ENCODE measurements at regions not wholly inside any gene's neighbourhood (a gene's known extent, or its start where the extent isn't known, plus 50 kb on each side); places are given as distances from the start of the nearest gene placed in this dataset.

GRCh38 chr4:106603471-106603870 is 234.9 kb upstream of the GIMD1 start:
- no peak for TF ChIP-seq CTCF (IDR thresholded peaks at IDR 0.05; ENCODE audit: low read depth, low read length)
- no peak overlapping the region for H3K4me3 ChIP-seq (ENCODE audit: low read depth, low read length)
- in situ Hi-C loops (cut with HindIII; ENCODE audit: low sequenced_read_pairs): no loop called here
- no peak for DNase-seq (ENCODE audit: low read depth, low spot score)

GRCh38 chr4:106602711-106603110 is 234.1 kb upstream of the GIMD1 start:
- DNase-seq (ENCODE audit: low read depth, low spot score): no peak
- in situ Hi-C loops (cut with HindIII; ENCODE audit: low sequenced_read_pairs): no loop called here
- H3K4me3 ChIP-seq (ENCODE audit: low read depth, low read length): no peak overlapping the region
- no peak for TF ChIP-seq CTCF (IDR thresholded peaks at IDR 0.05; ENCODE audit: low read depth, low read length)

GRCh38 chr4:106601519-106601918 is 232.9 kb upstream of the GIMD1 start:
- in situ Hi-C loops (cut with HindIII; ENCODE audit: low sequenced_read_pairs): no loop called here
- no peak for DNase-seq (ENCODE audit: low read depth, low spot score)
- no peak for TF ChIP-seq CTCF (IDR thresholded peaks at IDR 0.05; ENCODE audit: low read depth, low read length)
- no peak overlapping the region for H3K4me3 ChIP-seq (ENCODE audit: low read depth, low read length)

GRCh38 chr4:106595906-106596305 is 227.3 kb upstream of the GIMD1 start:
- no peak overlapping the region for H3K4me3 ChIP-seq (ENCODE audit: low read depth, low read length)
- in situ Hi-C loops (cut with HindIII; ENCODE audit: low sequenced_read_pairs): no loop called here
- DNase-seq (ENCODE audit: low read depth, low spot score): no peak
- no peak for TF ChIP-seq CTCF (IDR thresholded peaks at IDR 0.05; ENCODE audit: low read depth, low read length)

- TF ChIP-seq CTCF (IDR thresholded peaks at IDR 0.05; ENCODE audit: low read depth, low read length): no peak
- no peak overlapping the region for H3K4me3 ChIP-seq (ENCODE audit: low read depth, low read length)
- in situ Hi-C loops (cut with HindIII; ENCODE audit: low sequenced_read_pairs): no loop called here
- DNase-seq (ENCODE audit: low read depth, low spot score): no peak
Measured at GRCh38 chr4:106594291-106594952, 225.8 kb upstream of the GIMD1 start.

- no peak for TF ChIP-seq CTCF (IDR thresholded peaks at IDR 0.05; ENCODE audit: low read depth, low read length)
- no peak for DNase-seq (ENCODE audit: low read depth, low spot score)
- in situ Hi-C loops (cut with HindIII; ENCODE audit: low sequenced_read_pairs): no loop called here
- H3K4me3 ChIP-seq (ENCODE audit: low read depth, low read length): no peak overlapping the region
Measured at GRCh38 chr4:106588891-106589290, 220.3 kb upstream of the GIMD1 start.

All from astrocyte of the spinal cord (primary cell).